Calu3 (cell line): ENCODE measurements at regions not wholly inside any gene's neighbourhood (a gene's known extent, or its start where the extent isn't known, plus 50 kb on each side); places are given as distances from the start of the nearest gene placed in this dataset.

Source experiments
- BruUV-seq: library from RNA; stranded (reverse); fragments of 400-500 nt; replicated peaks from 2 replicates; lab custom pipeline; 2021; lab: Mats Ljungman, UMichigan
- CTCF ChIA-PET: fragments of 300-600 bp; sonication (Branson Sonifier 250); formaldehyde crosslinking; loops from one replicate; lab custom pipeline; 2022; ENCODE audit warnings: antibody characterized with exemption; lab: Charles Lee
- DNase-seq: peaks from one replicate; pipeline ENCODE4 v3.0.0; 2022
- H3K27ac Mint-ChIP-seq: one replicate; pipeline ENCODE4 v1.8.0; 2022; ENCODE audit warnings: mixed read lengths; ENCODE audit not compliant: unreplicated experiment
- H3K27me3 Mint-ChIP-seq: one replicate; pipeline ENCODE4 v1.8.0; 2022; ENCODE audit warnings: mixed read lengths; ENCODE audit not compliant: unreplicated experiment
- H3K36me3 Mint-ChIP-seq: one replicate; pipeline ENCODE4 v1.8.0; 2022; ENCODE audit warnings: mild to moderate bottlenecking, moderate library complexity, mixed read lengths; ENCODE audit not compliant: insufficient read depth, unreplicated experiment
- H3K4me1 Mint-ChIP-seq: one replicate; pipeline ENCODE4 v1.8.0; 2022; ENCODE audit warnings: mild to moderate bottlenecking, low read depth, mixed read lengths; ENCODE audit not compliant: unreplicated experiment
- H3K4me3 Mint-ChIP-seq: one replicate; pipeline ENCODE4 v1.8.0; 2022; ENCODE audit warnings: mild to moderate bottlenecking, low read depth, moderate library complexity, mixed read lengths; ENCODE audit not compliant: unreplicated experiment
- H3K9me3 Mint-ChIP-seq: one replicate; pipeline ENCODE4 v1.8.0; 2022; ENCODE audit warnings: low read depth, mixed read lengths; ENCODE audit not compliant: unreplicated experiment
- CTCF ChIP-seq: fragments of 200-600 bp; IDR thresholded peaks from one replicate; pipeline ENCODE4 v1.8.0; 2022; ENCODE audit warnings: antibody characterized with exemption; ENCODE audit not compliant: unreplicated experiment
- intact Hi-C: fragments of 100-400 bp; cut with micrococcal nuclease; formaldehyde crosslinking; loops from one replicate; pipeline ENCODE4 v1.10.0; 2022; ENCODE audit not compliant: unreplicated experiment

GRCh38 chr22:35138521-35138920 is 72.6 kb downstream of the ISX start:
- no peak overlapping the region for H3K27ac Mint-ChIP-seq
- no peak for DNase-seq
- H3K36me3 Mint-ChIP-seq, result no peaks in the 10 kb centered on the region
- H3K27me3 Mint-ChIP-seq, result peaks cover 39% of the 10 kb centered on the region
- intact Hi-C loops, result no loop called here
- no TSS peak for BruUV-seq
- CTCF ChIA-PET, result no interaction called here
- no peak for TF ChIP-seq CTCF
- H3K4me3 Mint-ChIP-seq, result no peak overlapping the region
- H3K9me3 Mint-ChIP-seq, result no peaks in the 10 kb centered on the region
- no peaks in the 10 kb centered on the region for H3K4me1 Mint-ChIP-seq

GRCh38 chr22:35140879-35141745 is 75.2 kb downstream of the ISX start:
- no TSS peak for BruUV-seq
- CTCF ChIA-PET, result interaction anchor here (1.0 to 1.5 kb wide), 2 partner anchors 9 to 117 kb away, joined by 4 read pairs; no protein-coding TSS in a partner anchor
- TF ChIP-seq CTCF, result no peak
- intact Hi-C loops, result no loop called here
- Mint-ChIP-seq H3K27me3 (peaks cover 45% of the 10 kb centered on the region), H3K4me3 (no peak overlapping the region), H3K36me3 (no peaks in the 10 kb centered on the region), H3K4me1 (no peaks in the 10 kb centered on the region), H3K27ac (no peak overlapping the region), H3K9me3 (no peaks in the 10 kb centered on the region)
- DNase-seq, result peak; percentile 23

- Mint-ChIP-seq H3K4me1 (no peaks in the 10 kb centered on the region), H3K4me3 (no peak overlapping the region), H3K27ac (no peak overlapping the region), H3K36me3 (no peaks in the 10 kb centered on the region), H3K27me3 (peaks cover 88% of the 10 kb centered on the region), H3K9me3 (no peaks in the 10 kb centered on the region)
- no peak for DNase-seq
- intact Hi-C loops, result no loop called here
- TF ChIP-seq CTCF, result no peak
- CTCF ChIA-PET, result interaction anchor here (0.8 kb wide), 1 partner anchor 83 kb away, joined by 3 read pairs; no protein-coding TSS in a partner anchor
- no TSS peak for BruUV-seq
Observed at GRCh38 chr22:35148381-35148780, 82.4 kb downstream of the ISX start.

- DNase-seq, result no peak
- no TSS peak for BruUV-seq
- H3K4me3 Mint-ChIP-seq, result no peak overlapping the region
- CTCF ChIA-PET, result interaction anchor here (0.8 kb wide), 1 partner anchor 83 kb away, joined by 3 read pairs; no protein-coding TSS in a partner anchor
- no peak overlapping the region for H3K27ac Mint-ChIP-seq
- H3K27me3 Mint-ChIP-seq, result peaks cover 88% of the 10 kb centered on the region
- intact Hi-C loops, result no loop called here
- no peaks in the 10 kb centered on the region for H3K9me3 Mint-ChIP-seq
- H3K4me1 Mint-ChIP-seq, result no peaks in the 10 kb centered on the region
- no peak for TF ChIP-seq CTCF
- no peaks in the 10 kb centered on the region for H3K36me3 Mint-ChIP-seq
Observed at GRCh38 chr22:35148866-35149548, 83.0 kb downstream of the ISX start.
